Gastroesophageal sphincter (tissue), 4 donors: ENCODE measurements at regions not wholly inside any gene's neighbourhood (a gene's known extent, or its start where the extent isn't known, plus 50 kb on each side); places are given as distances from the start of the nearest gene placed in this dataset.

ENCODE experiments used
- ATAC-seq: fragments of 150-250 bp; one replicate; pipeline ENCODE4 v1.9.1; 2016; ENCODE audit warnings: mild to moderate bottlenecking, moderate library complexity
- H3K27ac ChIP-seq, 4 donors: fragments of 200-600 bp; sonication (generic) in 3 of 4; 1 replicate in 3 of 4; 2 replicates in 1 of 4; pipeline ENCODE4 v1.5.1; 2016 to 2019
- H3K27me3 ChIP-seq: fragments of 200-600 bp; sonication (generic); one replicate; pipeline ENCODE4 v1.5.1; 2019
- H3K36me3 ChIP-seq, 2 donors: fragments of 200-600 bp; sonication (generic); one replicate each; pipeline ENCODE4 v1.5.1; 2019; ENCODE audit warnings: control low read depth in 1 of 2
- H3K4me1 ChIP-seq, 3 donors: fragments of 200-600 bp; sonication (generic); 1 replicate in 2 of 3; 2 replicates in 1 of 3; pipeline ENCODE4 v1.5.1; 2016 to 2019; ENCODE audit warnings: control low read depth in 2 of 3
- H3K4me3 ChIP-seq, 2 donors: fragments of 200-600 bp; sonication (generic); one replicate each; pipeline ENCODE4 v1.5.1; 2019; ENCODE audit warnings: mild to moderate bottlenecking in 1 of 2, moderate library complexity in 1 of 2
- H3K9me3 ChIP-seq, 3 donors: fragments of 200-600 bp; sonication (generic); one replicate each; pipeline ENCODE4 v1.5.1; 2017 to 2019; ENCODE audit warnings: control low read depth in 2 of 3
- EP300 ChIP-seq: sonication (generic); formaldehyde crosslinking; IDR thresholded peaks from one replicate; pipeline ENCODE4 v1.6.1; 2017; ENCODE audit warnings: antibody characterized with exemption, mild to moderate bottlenecking
- POLR2A ChIP-seq, 2 donors: fragments of 450-650 bp; IDR thresholded peaks; one replicate each; pipeline ENCODE4 v1.6.1; 2017; ENCODE audit warnings: antibody characterized with exemption in 2 of 2, mild to moderate bottlenecking in 2 of 2, moderate library complexity in 1 of 2
- POLR2AphosphoS5 ChIP-seq: sonication (generic); formaldehyde crosslinking; IDR thresholded peaks from one replicate; pipeline ENCODE4 v1.6.1; 2017; ENCODE audit warnings: antibody characterized with exemption
- WGBS, 2 donors: methylation state at CpG; one replicate each; pipeline ENCODE4 v1.1.5; 2018; ENCODE audit warnings: low coverage in 1 of 2; 5-methylcytosine and 5-hydroxymethylcytosine counted together
- TF ChIP-seq, protein P1 (sequence below), 4 experiments: fragments of 200-600 bp in 2 of 4; fragments of 450-650 bp in 2 of 4; sonication (generic) in 1 of 4; IDR thresholded peaks; one replicate each; pipeline ENCODE4 v1.5.1; 2017 to 2019; ENCODE audit warnings: antibody characterized with exemption in 4 of 4, mild to moderate bottlenecking in 2 of 4, moderate library complexity in 2 of 4

DNA sequence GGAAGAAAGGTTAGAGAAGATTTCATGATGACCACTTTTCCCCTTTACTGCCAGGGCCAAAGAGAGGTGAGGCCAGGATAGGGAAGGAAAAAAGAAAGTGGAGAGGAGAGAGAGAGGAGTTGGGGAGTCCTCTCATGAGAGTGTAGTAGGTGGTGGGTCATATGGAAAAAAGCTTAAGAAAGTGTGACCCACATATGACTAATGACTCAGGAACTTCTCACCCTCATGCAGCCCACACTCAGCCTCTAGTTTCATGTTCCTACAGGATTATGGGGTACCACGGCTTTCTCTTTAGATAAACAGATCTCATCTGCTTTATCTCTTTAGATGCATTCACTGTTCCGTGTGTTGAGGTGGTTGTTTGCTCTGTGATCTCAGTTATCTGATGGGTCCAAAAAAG, 462.5 kb upstream of the IGFBP3 start:
- H3K36me3 ChIP-seq, result no peaks in the 10 kb centered on the region
- TF ChIP-seq EP300, result no peak
- TF ChIP-seq POLR2AphosphoS5, result no peak
- TF ChIP-seq, protein P1, sequence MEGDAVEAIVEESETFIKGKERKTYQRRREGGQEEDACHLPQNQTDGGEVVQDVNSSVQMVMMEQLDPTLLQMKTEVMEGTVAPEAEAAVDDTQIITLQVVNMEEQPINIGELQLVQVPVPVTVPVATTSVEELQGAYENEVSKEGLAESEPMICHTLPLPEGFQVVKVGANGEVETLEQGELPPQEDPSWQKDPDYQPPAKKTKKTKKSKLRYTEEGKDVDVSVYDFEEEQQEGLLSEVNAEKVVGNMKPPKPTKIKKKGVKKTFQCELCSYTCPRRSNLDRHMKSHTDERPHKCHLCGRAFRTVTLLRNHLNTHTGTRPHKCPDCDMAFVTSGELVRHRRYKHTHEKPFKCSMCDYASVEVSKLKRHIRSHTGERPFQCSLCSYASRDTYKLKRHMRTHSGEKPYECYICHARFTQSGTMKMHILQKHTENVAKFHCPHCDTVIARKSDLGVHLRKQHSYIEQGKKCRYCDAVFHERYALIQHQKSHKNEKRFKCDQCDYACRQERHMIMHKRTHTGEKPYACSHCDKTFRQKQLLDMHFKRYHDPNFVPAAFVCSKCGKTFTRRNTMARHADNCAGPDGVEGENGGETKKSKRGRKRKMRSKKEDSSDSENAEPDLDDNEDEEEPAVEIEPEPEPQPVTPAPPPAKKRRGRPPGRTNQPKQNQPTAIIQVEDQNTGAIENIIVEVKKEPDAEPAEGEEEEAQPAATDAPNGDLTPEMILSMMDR (IDR thresholded peaks at IDR 0.05), result no peak
- no peak for TF ChIP-seq POLR2A (IDR thresholded peaks at IDR 0.05)
- H3K9me3 ChIP-seq, result peaks cover 0 to 11% (median 0%) of the 10 kb centered on the region in 3 donors
- H3K27ac ChIP-seq, result no peak overlapping the region
- no peaks in the 10 kb centered on the region for H3K4me1 ChIP-seq
- ATAC-seq, result no peak
- H3K4me3 ChIP-seq, result no peak overlapping the region
- WGBS, 2 donors, result 82 to 88% methylated on average over 2 of the region's 2 CpGs
- H3K27me3 ChIP-seq, result no peaks in the 10 kb centered on the region

- Histone ChIP-seq H3K36me3 (no peaks in the 10 kb centered on the region), H3K4me1 (no peaks in the 10 kb centered on the region), H3K27me3 (no peaks in the 10 kb centered on the region), H3K27ac (no peak overlapping the region), H3K9me3 (no peaks in the 10 kb centered on the region), H3K4me3 (no peak overlapping the region)
- no peak for ATAC-seq
- TF ChIP-seq, protein P1 (IDR thresholded peaks at IDR 0.05), result no peak
- 22 to 34% methylated on average over 4 to 5 of the region's 5 CpGs for WGBS, 2 donors
Measured at GRCh38 chr7:46369933-46370654, 449.0 kb upstream of the IGFBP3 start.

DNA sequence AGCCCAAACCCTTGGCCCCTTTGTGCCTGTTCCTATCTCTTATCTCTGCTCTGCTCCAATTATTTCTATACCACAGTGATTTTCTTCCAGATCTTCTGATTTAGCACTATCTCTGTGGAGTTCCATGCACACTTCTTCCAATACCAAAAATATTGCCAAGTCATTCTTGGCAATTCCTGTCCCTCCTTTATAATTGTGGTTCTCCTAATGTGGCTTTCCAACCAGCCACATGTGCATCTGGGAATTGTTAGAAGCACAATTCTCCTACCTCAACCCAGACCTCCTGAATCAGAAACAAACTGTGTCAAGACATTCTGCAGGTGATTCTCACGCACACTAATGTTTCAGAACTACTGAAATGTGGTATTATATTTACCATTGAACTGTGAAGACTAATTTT, 447.8 kb upstream of the IGFBP3 start:
- Histone ChIP-seq H3K4me1 (no peaks in the 10 kb centered on the region), H3K27ac (no peak overlapping the region), H3K4me3 (no peak overlapping the region), H3K27me3 (no peaks in the 10 kb centered on the region), H3K9me3 (no peaks in the 10 kb centered on the region), H3K36me3 (no peaks in the 10 kb centered on the region)
- WGBS, 2 donors, result 100% methylated on average over 1 of the region's 1 CpG
- TF ChIP-seq, protein P1 (IDR thresholded peaks at IDR 0.05), result no peak
- TF ChIP-seq EP300 (no peak), POLR2AphosphoS5 (no peak), POLR2A (IDR thresholded peaks at IDR 0.05) (no peak)
- ATAC-seq, result no peak

DNA sequence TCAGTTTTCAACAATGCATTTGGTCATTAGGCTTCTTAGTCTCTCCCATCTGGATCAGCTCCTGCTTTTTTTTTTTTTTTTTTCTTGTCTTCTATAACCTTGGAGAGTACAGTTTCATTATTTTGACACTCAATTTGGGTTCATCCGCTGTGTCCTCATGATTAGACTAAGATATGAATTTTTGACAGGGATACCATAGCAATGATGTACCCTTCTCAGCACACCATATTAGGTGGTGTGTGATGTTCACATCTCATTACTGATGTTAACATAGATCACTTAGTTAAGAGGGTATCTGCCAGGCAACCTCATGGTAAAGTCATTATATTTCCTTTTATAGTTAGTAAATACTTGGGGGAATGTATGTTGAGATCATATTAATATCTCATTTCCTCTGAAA, 445.5 kb upstream of the IGFBP3 start:
- no peak overlapping the region for H3K4me3 ChIP-seq
- WGBS, 2 donors, result 83 to 100% methylated on average over 1 of the region's 1 CpG
- no peak overlapping the region for H3K27ac ChIP-seq
- no peaks in the 10 kb centered on the region for H3K9me3 ChIP-seq
- no peak for ATAC-seq
- TF ChIP-seq POLR2A (IDR thresholded peaks at IDR 0.05) (no peak), EP300 (no peak), POLR2AphosphoS5 (no peak)
- TF ChIP-seq, protein P1 (IDR thresholded peaks at IDR 0.05), result no peak
- H3K27me3 ChIP-seq, result no peaks in the 10 kb centered on the region
- H3K4me1 ChIP-seq, result no peaks in the 10 kb centered on the region
- H3K36me3 ChIP-seq, result no peaks in the 10 kb centered on the region

GRCh38 chr7:46363688-46364087, 442.6 kb upstream of the IGFBP3 start:
- Histone ChIP-seq H3K4me3 (no peak overlapping the region), H3K27me3 (no peaks in the 10 kb centered on the region), H3K4me1 (no peaks in the 10 kb centered on the region), H3K36me3 (no peaks in the 10 kb centered on the region), H3K9me3 (no peaks in the 10 kb centered on the region), H3K27ac (no peak overlapping the region)
- TF ChIP-seq POLR2A (IDR thresholded peaks at IDR 0.05) (no peak), POLR2AphosphoS5 (no peak), EP300 (no peak)
- TF ChIP-seq, protein P1 (IDR thresholded peaks at IDR 0.05), result no peak
- WGBS, 2 donors, result 60 to 67% methylated on average over 1 of the region's 1 CpG
- no peak for ATAC-seq
